Activated naive CD4-positive, alpha-beta T cell treated with anti-CD3 and anti-CD28 coated beads, Interleukin-2, amount 50 U/mL, for 16 hours (primary cell): ENCODE measurements at regions not wholly inside any gene's neighbourhood (a gene's known extent, or its start where the extent isn't known, plus 50 kb on each side); places are given as distances from the start of the nearest gene placed in this dataset.

ENCODE experiments used
- DNase-seq: peaks from one replicate; pipeline ENCODE4 v3.0.0-alpha.2; 2020

DNA sequence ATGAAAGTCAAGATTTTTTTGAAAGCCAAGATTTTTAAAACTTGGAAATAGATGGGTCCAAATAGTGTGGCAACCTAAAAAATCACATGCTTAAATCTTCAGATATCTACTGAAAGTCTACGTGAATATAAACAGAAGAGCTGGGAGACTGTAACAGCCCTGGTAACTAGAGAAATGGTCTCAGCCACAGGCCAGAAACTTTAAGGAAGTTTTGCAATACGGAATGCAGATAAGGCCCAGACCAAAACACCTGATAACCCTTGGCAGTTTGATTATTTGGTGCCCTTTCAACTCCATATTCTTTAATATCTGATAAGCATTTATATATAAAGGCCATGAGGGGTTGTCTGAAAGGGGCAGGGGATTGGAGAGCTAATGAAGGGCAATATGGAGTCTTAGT is 537.3 kb upstream of the TGFBR2 start:
- DNase-seq, result no peak

DNA sequence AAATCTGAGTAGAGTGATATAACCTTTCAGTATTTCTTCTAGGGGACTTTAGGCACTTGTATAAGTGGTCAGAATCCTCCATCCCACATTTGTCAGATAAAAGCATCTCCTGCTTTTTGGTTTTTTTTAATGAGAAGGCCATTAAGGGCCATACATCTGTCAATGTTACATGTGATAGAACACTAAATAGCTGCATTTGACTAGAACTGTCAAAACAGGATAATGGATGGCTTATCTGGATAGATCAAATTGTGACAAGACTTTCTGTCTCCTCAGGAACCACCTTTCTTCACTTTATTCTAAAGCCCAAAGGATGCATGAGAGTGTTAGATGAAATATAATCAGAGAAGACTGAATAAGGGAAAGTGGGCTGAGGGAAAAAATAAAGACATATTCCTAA is 533.4 kb upstream of the TGFBR2 start:
- DNase-seq, result no peak

DNA sequence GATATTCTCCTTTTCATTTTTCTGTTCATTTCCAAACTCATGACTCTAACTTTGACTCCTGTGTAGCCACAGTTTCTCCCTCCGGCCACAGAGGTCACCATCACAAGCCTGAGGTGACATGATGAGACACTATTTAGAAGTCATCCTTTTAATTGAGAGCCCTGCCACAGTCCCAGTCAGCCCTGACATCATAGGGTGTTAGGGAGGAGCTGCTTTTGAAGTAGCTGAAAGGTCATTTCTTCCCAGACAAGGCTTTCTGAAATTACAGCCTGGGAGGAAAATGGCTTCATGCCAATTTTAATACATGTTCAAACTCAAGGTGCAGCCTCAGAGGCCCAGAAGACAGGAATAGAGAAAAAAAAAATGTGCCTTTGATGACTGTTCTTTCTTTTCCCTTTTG is 532.8 kb upstream of the TGFBR2 start:
- DNase-seq, result no peak

DNA sequence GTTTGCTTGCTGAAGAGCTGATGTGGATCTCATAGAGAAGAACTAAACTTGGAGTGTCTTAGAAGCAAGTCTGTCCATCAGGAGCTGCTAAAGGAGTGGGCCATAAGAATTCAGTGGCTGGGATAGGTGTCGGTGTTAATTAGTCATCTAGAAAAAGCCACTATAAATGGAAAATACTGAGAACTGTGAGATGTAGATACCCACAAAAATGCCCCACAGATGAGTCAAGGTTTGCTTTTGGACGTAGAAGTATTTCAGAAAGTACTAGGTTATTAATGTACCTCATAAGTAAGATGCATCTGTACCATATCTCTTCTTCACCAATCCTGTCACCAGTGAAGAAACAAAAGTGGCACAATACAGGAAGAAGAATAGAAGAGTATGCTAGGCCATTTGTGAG is 530.9 kb upstream of the TGFBR2 start:
- no peak for DNase-seq

DNA sequence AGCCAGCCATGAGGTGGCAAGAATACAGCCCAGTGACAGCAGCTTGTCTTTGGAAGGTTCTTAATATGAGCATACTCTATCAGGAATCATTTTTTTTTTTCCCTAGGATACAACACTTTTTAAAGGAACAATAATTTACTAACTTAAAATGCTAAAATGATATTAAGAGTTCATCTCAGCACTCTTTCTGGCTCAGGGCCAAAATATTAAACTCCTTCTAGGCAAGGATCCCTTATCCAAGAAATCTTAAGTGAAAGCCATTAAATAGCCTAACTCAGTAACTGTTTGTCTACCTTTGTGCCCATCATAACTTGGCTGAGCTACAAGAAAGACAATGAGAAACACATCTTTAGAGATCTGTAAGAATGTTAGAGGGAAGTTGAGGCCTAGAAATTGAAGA is 529.5 kb upstream of the TGFBR2 start:
- no peak for DNase-seq

DNA sequence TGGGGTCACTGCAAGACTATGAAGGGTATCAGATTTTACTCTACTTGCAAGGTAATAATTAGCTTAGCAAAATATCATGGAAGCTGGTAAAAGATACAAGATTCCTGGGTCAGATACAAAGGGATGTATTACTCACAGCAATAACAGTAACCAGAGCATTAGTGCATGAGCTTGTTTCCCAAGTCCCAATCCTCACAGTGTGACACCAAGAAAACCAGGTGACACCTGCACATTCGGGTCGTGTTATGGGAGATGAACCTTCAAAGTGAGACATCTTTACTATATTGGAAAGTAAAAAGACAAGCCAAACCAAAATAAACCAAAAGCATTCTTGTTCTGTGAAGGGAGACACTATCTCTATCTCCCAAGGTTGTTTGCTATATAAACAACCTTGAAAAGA is 528.7 kb upstream of the TGFBR2 start:
- no peak for DNase-seq

DNA sequence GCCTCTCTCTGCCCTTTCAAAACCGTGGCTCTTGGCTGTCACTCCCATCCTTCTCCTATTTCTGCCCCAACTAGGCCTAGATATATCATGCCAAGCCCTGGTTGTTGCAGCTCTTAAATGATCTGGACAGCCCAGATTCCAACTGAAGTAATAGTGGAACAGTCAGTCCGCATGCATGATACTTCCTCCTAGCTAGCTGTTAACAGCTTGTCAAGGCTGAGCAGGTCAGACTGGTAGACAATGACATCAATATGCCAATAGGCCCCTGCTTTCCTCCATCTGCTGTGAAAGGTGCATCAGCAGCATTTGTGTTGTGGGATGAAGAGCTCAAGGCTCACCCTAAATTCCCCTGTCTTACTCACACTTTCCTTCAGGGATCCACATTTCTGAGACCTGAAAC is 527.7 kb upstream of the TGFBR2 start:
- no peak for DNase-seq

DNA sequence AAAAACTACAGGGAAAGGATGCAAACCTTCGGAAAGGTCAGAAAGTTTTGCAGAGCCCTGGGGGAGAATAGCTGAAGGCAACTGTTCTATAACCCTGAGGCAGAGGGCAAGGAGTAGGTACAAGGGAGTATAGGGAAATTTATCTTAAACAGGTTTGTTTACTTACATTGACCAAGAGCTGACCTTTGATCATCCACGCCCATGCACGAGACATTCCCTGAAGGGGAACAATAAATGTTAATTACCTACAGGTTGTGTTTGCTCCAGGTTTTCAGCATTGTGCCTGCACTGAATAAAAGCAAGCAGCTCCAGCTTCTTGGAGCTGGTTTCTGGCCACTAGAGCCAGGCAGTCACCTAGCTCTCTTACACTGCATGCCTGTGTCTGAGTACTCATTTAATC is 524.5 kb upstream of the TGFBR2 start:
- DNase-seq, result no peak

DNA sequence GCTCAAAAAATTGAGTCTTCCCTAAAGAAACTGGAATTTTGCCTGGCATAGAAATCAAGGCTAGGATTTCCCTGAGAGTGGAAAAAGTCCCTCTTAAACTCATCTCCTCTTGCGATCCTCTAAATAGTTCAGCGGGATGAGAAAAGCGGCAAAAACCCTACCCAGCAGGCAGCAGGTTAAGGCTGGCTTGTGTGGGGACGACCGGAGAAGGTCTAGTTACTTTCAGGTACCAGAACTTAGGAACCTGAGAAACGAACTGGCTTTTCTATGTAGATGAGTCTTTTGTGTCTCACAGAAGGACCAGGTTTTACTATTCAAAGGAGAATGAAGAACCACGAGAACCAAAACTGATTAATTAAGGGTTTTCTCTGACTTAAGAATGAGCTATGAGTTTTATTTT is 523.7 kb upstream of the TGFBR2 start:
- no peak for DNase-seq

DNA sequence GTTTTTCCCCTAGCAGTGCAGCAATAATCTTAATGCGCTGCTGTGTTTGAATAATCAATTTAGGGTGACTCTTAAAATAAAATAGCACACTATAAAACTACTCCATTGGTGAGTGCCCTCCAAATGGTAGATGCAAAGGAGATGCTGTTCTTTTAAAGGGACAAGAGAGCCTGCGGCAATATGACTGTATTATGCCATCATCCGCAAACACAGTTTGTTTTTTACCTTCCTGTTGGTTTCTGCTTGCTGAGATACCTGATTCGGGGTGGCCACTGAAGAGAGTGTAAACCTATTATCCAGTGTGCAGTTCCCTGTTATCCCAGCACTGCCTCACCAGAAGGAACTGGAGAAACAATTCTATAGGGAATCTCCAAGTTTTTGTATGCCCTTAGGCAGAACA is 523.1 kb upstream of the TGFBR2 start:
- DNase-seq, result no peak

DNA sequence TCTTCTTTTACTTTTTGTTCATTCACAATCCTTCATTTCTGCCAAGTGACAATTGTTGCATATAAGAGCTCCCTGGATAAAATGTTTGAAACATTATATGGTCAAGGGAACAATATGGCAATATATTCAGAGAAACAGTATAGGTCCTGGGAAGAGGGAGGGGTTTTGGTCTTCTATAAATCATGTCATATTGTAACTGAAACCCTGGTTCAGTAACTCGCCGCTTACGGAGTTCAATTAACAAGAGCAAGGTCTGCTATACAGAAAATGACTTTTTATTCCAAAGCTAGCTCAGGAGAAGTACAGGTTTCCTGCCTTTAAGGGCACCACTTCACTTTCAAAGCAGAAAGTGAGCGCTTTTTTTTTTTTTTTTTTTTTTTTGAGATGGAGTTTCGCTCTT is 522.1 kb upstream of the TGFBR2 start:
- DNase-seq, result no peak

DNA sequence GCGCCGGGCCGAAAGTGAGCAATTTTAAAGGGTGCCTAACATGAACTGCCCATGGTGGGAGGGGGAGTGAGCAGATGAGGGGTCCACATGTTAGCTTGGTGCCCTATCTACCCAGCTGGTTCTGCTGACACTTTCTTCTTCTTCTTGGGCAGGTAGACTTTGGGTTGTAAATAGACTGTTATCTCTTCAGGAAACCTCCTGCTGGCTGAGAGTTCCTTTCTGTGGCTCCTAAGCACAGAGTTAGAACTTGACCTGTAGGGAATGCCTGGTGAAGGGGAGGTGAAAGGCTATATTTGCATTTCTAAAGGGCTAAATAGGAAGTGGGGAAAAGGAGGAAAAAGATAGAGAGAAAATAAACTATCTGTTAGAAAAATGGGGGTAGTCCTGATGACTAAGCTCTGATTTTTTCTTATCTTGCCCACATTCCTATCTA is 521.4 kb upstream of the TGFBR2 start:
- DNase-seq, result no peak

DNA sequence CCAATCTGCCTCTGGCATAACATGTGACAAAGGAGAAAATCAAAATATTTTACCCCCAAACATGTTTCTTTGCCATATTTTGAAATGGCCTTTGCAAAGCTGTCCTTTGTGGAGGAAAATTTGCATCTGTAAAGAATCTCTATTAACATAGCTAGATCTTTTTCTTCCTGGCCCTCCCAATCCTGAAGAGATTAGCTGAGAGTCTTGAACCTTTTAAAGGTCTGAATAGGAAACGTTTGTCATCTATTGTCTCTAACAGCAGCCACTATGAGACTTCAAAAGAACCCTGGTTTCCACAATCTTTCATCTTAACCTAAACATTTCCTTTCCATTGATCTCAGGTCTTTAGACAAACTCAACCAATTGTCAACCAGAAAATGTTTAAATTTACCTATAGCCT is 520.9 kb upstream of the TGFBR2 start:
- DNase-seq, result no peak

DNA sequence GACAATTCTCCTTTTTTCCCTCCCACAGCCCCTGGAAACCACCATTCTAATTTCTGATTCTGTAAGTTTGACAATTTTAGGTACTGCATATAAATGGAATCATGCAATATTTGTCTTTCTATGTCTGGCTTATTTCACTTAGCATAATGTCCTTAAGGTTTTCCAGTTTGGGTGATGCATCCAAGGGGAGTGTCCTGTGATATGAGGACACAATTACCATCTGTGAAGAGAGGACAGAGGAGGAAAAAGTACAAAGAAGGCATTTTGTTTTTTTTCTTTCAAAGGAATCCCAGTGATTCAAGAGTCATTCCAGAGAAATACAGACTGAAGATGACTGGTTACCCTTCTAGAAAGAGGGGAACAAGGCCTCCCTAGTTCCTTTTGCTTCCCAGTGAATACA is 514.7 kb upstream of the TGFBR2 start:
- no peak for DNase-seq

DNA sequence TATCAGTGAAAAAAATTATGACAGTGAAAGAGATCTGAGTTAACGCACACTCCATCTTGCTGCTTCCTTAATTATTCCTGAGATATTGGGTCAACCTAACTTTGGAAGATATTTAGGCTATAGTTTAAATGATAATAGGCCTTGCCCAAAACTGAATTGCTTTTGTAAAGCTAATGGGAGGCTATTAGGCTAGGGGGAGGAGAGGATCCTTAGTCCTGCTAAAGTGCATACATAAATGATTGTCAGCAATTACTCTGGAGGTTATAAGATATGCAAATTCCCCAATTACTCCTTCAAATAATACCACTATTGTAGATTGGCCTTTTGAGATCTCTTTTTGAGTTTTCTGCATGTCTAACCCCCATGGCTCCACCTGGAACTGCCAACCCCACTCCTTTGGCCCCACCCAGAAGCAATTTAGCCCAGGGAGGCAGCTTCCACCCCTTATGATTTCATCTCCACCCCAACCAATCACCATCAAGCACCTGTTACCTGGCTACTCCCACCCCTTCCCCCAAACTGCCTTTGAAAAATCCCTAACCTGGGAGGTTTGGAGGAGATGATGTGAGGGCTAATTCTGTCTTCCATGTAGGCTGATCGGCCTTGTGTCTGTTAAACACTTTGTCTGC is 509.3 kb upstream of the TGFBR2 start:
- DNase-seq, result no peak

DNA sequence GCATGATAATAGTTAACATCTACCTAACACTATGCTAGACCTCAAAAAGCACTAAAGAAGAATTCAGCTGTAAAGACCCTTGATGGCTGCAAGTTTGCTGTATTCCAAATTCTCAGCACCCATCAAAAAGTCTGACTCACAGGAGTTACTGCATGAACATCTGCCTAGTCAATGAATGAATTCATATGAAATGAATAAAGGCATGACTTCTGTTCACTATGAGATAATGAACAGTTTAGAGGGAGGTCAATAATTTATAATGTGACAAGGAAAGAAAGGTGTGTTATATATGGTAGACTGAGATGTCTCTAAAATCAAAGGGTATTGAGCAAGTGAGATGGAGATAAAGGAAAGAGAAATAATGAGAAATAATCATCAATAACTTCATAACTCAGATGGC is 508.2 kb upstream of the TGFBR2 start:
- DNase-seq, result no peak

DNA sequence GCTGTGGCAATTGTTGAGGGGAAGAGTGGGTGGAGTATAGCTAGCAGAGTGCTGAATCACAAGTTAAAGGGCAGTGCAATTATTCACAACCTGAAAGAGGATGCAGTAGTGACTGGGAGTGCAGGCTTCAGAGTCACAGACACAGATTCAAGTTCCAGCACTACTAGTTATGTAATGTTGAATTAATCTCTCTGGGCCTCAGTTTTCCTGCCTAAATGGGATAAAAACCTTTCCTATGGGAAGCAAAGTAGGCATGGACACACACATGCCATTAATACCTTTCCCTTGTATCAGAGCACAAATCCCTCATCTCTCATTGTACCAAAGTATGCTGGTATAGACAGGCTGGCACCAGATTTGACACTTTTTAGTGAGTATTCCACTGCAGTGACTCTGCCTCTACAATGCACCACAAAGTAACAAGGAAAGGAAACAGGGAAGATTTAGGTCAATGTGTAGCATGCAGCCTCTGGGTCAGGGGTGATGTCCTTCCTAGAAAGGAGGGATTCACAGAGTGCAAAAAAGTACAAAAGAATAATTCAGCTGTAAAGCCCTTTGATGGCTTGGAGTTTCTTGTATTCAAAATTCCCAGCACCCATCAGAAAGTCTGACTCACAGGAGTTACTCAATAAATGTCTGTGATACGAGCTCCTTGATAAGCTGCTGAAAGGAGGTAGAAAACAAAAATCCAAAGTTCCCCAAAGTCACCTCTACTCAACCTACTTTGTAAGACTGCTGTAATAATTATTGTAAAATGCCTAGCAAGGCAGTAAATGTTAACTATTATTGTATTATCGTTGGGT is 507.5 kb upstream of the TGFBR2 start:
- no peak for DNase-seq

DNA sequence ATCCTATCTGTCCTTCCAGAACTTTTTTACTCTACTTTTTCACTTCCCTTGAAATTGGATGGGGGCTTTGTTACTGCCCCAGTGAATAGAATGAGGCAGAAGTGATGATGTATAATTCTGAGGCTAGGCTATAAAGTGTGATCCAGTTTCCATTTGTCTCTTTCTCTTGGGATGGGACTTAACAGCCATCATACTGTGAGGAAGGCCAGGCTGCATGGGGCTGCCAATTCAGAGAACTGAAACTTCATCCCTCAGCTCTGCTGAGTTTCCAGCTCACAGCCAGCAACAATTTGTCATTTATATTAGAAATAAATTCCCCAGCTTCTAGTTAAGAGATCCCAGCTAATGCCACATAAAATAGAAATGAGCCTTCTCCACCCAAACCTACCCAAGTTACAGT is 504.0 kb upstream of the TGFBR2 start:
- DNase-seq, result no peak

DNA sequence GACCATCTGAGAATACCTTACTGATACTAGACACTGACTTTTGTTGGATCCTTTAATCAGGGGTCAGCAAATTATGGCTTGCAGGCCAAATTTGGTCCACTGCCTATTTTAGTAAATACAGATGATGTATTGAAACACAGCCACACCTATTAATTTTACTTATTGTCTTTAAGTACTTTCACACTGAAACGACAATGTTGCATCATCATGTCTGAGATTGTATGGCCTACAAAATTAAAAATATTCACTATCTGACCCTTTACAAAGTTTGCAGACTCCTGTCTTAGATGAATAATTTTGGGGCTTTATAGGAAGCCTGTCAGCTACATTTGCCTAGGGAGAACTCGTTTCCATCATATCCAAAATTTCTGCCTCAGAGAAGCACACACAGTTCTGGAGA is 503.2 kb upstream of the TGFBR2 start:
- no peak for DNase-seq

DNA sequence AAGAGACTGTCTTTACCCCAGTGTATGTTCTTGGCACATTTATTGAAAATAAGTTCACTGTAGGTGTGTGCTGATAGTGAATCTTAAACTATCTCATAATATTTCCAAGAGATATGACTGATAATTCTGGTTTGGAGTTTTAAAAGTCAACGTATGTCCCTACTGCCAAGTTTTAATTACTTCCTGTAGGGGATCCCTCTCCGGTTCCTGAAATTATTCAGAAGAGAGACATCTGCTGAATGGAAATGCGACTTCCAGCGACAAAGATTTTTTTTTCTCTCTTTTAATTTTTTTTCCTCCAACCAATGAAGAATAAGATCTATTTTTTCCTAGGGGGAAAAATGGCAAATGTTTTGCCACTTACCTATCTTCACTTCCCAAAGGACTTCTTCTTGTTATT is 498.9 kb upstream of the TGFBR2 start:
- no peak for DNase-seq

DNA sequence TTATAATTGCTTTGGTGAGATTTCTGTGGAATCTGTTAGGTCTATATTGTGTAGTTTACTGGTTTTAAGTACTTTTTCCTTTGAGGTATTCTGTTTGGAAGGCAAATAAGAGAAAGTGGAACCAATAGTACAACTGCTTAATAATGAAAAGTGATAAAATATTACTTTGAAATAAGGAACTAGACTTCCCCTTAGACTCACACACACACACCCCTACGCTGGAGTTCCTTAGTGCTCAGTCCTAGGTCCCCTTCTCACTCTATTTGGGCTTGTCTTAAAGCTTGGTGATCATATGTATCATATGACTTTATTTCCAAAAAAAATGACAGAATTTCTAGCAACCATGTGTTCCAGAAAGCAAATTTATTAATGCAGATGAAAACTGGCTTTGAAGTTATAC is 494.0 kb upstream of the TGFBR2 start:
- DNase-seq, result no peak

DNA sequence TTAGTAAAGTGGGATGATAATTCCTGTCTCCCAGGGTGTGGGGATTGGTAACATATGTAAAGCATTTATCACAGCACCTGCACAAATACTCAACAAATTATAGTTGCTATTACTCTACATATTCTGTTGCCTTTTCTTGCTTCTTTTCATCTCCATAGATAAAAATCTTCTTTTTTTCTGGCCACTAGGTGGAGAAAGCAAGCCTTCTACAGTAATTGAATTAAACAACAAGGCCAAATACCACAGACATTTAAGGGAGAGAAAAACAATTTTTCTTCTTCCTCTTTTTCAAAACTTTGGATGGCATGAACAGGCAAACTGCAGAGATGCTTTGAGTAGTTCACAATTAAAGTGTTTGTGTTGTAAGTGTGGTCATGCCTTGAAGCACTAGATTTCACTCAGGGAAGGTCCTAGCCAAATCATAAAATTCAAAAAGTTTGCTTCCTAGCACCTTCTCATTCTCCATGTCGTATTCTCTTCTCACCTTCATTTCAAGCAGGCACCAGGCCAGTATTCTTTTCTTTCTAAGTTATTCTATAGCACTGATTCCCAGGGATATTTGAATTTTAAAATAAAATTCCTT is 493.4 kb upstream of the TGFBR2 start:
- no peak for DNase-seq

DNA sequence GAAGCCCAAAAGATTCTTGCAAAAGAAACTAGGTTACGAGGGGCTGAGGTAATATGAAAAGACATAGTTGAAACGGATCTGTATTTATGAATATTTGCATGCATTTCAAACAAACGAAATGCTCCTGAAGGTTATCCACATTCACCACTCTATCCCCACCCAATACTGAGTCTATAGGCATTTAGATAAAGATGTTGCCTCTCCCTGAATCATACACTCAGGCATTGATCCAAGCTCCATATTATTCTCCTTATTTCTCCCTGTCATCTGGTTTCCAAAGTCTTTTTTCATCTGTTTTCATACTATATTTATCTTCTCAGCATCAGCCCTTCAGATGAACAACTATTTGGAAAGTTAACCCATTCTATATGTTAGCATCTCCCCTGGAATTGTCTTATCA is 492.5 kb upstream of the TGFBR2 start:
- DNase-seq, result no peak

DNA sequence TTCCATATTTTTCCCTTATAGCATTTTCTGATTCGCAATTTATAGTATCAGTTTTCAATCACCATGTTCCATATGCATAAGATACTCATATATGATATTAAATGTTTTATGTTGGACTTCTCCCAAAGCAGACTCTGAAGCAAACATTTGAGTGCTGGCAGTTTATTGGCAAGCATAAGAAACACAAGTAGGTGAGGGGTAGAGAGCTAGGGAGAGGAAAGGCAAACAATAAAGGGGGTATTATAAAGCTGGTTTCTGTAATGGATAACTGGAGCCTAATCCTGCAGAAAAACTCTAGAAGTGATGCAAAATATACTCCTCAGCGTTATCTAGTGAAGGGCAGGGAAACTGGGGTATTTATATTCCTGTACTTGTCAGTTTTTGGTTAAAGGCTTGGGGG is 491.5 kb upstream of the TGFBR2 start:
- DNase-seq, result no peak

DNA sequence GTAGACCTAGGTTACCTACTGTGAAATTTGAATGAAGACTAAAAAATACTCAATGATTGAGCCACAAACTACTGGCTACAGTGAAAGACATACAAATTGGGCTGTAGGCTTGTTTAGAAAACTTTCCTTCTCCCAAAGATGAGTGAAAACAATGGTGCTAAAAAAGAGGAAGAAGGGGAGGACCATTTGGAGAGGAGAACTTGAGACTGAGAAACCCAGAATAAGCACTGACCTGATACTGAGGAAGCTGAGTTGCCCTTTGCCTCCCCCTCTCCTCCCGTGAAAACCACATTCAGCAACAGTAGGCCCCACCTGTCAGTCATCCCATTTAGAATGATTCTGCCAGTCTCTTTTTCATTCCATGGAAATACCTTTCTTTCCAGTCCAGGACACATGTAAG is 484.0 kb upstream of the TGFBR2 start:
- no peak for DNase-seq
